IPS-NIHi11 (cell line): ENCODE measurements at regions not wholly inside any gene's neighbourhood (a gene's known extent, or its start where the extent isn't known, plus 50 kb on each side); places are given as distances from the start of the nearest gene placed in this dataset.

Experiments
- DNase-seq: peaks from one replicate; pipeline ENCODE4 v3.0.0; 2012; ENCODE audit warnings: mixed read lengths, low spot score

GRCh38 chr18:30350263-30350662, 692.3 kb downstream of the DSC3 start:
- DNase-seq, result no peak

- no peak for DNase-seq
Observed at GRCh38 chr18:30343090-30343489, 699.5 kb downstream of the DSC3 start.

- DNase-seq, result no peak
Observed at GRCh38 chr18:30342675-30343074, 699.9 kb downstream of the DSC3 start.

- DNase-seq, result no peak
Observed at GRCh38 chr18:30334781-30335180, 707.8 kb downstream of the DSC3 start.

GRCh38 chr18:30333310-30333709, 709.2 kb downstream of the DSC3 start:
- DNase-seq, result no peak

GRCh38 chr18:30328839-30329238, 713.7 kb downstream of the DSC3 start:
- no peak for DNase-seq

GRCh38 chr18:30302181-30302580, 740.4 kb downstream of the DSC3 start:
- no peak for DNase-seq

GRCh38 chr18:30298769-30299168, 743.8 kb downstream of the DSC3 start:
- DNase-seq, result no peak

- no peak for DNase-seq
Observed at GRCh38 chr18:30288662-30289414, 753.7 kb downstream of the DSC3 start.

- DNase-seq, result peak; percentile 21
Observed at GRCh38 chr18:30280861-30281470, 761.6 kb downstream of the DSC3 start.

GRCh38 chr18:30280186-30280585, 762.4 kb downstream of the DSC3 start:
- DNase-seq, result no peak

GRCh38 chr18:30277676-30278075, 764.9 kb downstream of the DSC3 start:
- no peak for DNase-seq

- no peak for DNase-seq
Observed at GRCh38 chr18:30271716-30272115, 770.8 kb downstream of the DSC3 start.

- no peak for DNase-seq
Observed at GRCh38 chr18:30265190-30265589, 777.4 kb downstream of the DSC3 start.

- no peak for DNase-seq
Observed at GRCh38 chr18:30254331-30254730, 788.2 kb downstream of the DSC3 start.

GRCh38 chr18:30248056-30248455, 794.5 kb downstream of the DSC3 start:
- no peak for DNase-seq

- DNase-seq, result no peak
Observed at GRCh38 chr18:30245766-30246455, 796.6 kb downstream of the DSC3 start.

GRCh38 chr18:30234755-30235154, 807.8 kb downstream of the DSC3 start:
- no peak for DNase-seq

GRCh38 chr18:30211112-30211511, 831.4 kb downstream of the DSC3 start:
- DNase-seq, result no peak

- no peak for DNase-seq
Observed at GRCh38 chr18:30208546-30208945, 834.0 kb downstream of the DSC3 start.

- DNase-seq, result peak; percentile 23
Observed at GRCh38 chr18:30192216-30192615, 850.3 kb downstream of the DSC3 start.

- no peak for DNase-seq
Observed at GRCh38 chr18:30186245-30186644, 856.3 kb downstream of the DSC3 start.

- no peak for DNase-seq
Observed at GRCh38 chr18:30177056-30177455, 865.5 kb downstream of the DSC3 start.
